Endometrium (tissue), 2 donors: ENCODE measurements at regions not wholly inside any gene's neighbourhood (a gene's known extent, or its start where the extent isn't known, plus 50 kb on each side); places are given as distances from the start of the nearest gene placed in this dataset.
A peak's percentile ranks its signal among the peaks of the same experiment; 100 is the strongest.
"Not testable (repeated sequence)": the region's sequence is repeated elsewhere in the genome, so short reads cannot be mapped to it uniquely, and the experiment has no call there.

Experiments used
- FAIRE-seq: peaks from 2 replicates; lab custom pipeline; 2012; peaks lifted over from hg19 to GRCh38; lab: Jason Lieb, UNC
- donor health status: control.
- donor health status: control.

DNA sequence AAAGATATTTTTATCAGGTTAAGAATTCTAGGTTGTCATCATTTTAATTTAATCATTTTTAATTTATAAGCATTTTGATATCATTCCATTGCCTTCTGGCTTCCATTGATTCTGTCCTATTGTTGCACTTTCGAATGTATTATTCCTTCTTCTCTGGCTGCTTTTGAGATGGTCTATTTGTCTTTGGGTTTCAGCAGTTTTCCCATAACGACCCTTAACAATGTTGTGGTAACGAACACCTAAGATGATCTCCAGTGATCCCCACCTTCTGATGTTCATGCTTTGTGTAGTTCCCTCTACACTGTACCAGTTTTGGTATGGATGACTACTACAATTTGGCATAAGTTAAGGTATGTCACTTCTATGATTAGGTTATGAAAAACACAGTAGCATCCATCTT is 59.9 kb downstream of the MINAR1 start:
- no peak for FAIRE-seq

DNA sequence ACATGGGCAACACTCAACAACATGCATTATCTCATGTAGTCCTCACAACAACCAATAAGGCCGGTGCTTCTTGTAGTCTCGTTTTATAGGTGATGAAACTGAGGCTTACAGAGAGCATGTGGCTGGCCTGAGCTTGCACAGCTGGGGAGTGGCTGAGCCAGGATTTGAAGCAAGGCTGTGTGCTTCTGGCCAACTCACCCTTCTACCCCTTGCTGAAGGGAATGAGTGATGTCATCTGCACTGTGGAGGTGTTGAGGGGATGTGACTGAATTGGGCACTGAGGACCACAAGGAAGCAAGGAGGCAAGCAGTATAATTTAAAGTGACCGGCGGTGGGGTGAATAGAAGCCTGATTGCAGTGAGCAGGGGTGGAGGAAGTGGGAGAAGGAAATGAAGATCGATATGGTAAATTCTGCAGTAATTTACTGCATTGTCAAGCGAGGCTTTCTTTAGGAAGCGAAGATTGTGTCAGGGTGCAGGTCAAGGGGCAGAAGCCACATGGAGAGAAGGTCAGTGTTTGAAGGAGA is 62.3 kb downstream of the MINAR1 start:
- no peak for FAIRE-seq

DNA sequence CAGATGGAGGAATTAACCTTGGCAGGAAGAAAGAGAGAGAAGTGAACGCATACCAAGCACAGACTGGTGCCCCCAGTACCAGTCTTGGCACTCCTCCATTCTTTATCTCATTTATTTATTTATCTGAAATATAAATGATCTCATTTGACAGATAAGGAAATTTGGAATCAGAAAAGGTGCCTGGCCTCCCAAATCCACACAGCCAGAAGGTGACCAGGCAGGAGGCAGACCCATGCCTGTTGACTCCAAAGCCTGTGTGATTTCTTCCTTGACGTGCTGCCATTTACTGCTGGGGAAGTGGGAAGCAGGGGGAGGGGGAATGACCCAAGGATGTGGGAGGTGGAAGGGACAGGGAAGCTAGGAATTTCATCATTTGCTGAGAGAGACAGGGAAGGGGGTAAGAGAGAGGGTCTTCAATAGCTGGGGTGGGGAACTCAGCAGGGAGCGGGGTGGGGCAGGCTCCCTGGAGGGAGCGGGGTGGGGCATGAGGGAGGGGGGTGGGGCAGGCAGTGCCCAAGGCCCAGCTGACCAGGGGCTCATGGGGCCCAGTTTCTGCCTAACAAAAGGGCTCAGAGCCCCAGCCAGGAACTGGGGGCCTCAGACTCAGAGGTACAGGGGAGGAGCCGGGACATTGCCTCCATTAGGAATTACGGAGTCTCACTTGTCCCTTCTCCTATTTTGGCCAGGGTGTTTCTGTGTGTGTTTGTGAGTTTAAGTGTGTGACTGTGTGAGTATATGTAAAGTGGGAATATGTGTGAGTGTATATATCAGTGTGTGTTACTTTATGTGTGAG is 63.0 kb downstream of the MINAR1 start:
- FAIRE-seq: no peak

DNA sequence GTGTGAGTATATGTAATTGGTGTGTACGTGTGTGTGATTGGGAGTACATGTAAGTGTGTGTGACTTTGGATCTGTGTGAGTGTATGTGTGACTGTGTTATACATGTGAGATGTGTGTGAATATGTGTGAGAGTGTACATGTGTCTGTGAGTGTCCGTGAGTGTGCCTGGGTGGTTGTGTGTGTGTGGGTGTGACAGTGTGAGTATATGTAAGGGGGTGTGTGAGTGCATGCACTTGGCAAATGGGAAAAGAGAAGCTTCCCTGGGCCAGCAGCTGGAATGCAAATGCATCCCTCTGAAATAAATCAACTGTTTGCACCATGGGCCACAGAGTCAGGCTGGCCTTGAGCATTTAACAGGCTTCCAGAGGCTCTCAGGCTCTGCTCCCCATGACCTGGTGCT is 63.6 kb downstream of the MINAR1 start:
- no peak for FAIRE-seq

DNA sequence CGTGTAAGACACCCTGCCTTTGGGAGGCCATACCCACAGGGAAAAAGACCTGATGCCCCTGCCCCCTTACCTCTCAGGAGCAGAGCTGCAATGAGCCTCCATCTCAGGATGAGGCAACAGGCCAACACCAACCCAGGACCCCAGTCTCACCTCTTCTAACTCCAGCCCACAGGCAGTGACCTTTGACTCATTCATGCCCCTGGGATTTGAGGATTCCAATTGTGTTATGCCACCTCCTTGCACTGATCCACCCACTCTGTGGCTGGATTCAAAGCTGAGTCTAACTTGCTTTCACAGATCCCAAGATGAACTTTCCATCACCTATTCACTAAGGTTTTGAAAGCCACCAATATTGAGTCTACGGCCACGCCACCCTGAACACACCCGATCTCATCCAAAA is 64.7 kb downstream of the MINAR1 start:
- no peak for FAIRE-seq

DNA sequence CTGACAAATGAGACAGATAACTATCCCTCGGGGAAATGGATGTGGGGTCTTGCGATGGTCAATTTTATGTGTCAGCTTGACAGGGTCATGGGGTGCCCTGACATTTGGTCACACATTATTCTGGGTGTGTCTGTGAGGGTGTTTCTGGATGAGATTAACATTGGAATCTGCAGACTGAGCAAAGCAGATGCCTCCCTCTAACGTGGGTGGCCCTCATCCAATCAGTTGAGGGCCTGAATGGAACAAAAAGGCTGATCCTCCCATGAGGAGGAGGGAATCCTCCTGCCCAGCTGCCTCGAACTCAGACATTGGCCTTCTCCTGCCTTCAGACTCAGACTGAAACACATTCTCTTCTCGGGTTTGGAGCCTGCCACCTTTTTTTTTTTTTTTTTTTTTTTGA is 69.0 kb downstream of the MINAR1 start:
- FAIRE-seq: no peak

DNA sequence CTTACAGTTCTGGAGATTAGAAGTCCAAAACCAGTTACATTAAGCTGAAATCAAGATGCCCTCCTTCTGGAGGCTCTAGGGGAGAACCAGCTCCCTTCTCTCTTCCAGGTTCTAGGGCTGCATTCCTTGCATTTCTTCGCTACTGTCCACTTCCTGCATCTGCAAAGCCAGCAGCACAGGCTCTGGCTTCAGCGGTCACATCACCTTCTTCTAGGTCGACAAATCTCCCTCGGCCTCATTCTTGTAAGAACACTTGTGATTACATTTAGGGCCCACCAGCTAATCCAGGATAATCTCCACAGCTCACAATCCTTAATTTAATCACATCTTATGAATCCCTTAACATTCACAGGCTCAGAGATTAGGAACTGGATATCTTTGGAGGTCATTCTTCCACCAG is 73.8 kb downstream of the MINAR1 start:
- no peak for FAIRE-seq

DNA sequence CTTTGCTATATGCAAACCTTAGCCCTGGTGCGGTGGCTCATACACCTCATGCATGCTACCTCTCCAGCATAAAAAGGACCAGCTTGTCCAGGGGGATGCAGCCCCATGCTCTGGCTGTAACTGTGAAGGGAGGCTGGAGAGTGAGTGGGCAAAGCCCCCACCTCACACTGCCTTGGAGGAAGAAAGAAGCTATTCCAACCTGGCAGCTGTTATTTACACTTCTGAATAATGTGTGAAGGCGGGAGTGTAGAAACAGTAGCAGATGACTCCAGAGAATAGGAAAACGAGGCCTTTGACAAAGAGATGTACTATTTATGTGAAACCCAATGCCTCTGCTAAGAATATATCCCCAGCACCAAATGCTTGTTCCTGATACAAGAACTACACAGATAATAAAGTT is 80.7 kb downstream of the MINAR1 start:
- FAIRE-seq: not testable (repeated sequence)

DNA sequence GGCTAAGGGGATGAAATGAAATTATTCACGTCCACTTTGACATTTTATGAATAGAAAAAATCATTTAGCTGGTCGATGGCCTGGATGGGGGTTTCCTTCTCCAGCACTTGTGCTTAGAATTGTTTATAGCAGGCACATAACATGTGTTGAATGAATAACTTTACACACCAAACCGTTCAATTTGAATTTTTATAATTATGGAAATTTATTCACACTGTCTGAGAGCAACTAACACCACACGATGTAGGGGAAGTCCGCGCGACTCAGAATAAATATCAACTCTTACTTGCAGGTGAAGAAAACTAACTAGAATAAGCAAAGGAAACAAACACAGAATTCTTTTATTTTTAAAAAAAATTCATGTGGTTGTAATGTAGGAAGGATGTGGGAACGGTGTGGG is 81.3 kb downstream of the MINAR1 start:
- no peak for FAIRE-seq

DNA sequence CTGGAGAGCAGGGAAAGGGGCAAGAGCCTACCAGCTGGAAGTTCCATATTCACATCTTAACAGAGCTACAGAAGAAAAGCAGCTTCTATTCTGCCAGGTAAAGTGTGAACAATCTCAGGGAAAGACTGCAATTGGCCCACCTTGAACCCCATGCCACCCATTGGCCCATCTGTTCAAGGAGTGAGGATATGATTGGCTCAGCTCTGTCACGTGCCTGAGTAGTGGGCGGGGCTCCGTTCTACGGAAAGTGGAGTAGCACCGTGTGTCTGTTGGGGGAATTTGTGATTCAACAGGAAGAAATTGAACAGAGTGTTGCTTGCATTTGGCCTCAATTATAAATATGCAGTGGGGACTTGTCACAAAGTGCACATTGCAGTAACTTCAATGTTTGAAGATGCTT is 81.8 kb downstream of the MINAR1 start:
- FAIRE-seq: no peak

DNA sequence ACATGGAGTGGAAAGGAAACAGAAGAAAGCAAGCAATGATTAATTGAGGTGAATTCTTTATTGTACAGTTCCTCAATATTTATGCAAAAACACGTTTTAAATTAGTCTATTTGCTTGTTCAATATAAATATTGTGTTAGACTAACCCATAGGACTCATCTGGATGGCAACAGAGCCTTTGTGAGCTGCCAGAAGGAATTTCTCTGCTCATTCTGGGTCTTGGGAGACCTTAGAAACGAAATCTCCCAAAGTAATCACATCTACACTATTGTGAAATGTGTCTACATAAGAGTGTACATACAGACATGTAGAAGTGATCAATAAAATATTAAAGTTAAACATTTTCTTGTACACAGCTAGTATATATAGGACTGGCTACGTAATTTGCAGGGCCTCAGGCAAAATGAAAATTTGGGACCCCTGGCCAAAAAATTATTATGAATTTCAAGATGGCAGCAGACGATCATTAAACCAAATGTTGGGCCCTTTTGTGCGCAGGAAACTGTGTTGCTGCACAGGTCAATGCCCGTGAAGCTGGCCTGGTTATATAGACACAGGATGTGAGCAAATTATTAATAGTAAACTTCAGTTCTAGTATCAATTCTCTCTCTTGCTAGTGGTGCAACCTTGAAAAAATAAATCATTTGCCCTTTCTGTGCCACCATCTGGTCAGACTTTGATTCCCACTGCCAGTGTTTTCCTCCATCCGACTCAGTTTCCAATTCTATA is 83.3 kb downstream of the MINAR1 start:
- FAIRE-seq: no peak

DNA sequence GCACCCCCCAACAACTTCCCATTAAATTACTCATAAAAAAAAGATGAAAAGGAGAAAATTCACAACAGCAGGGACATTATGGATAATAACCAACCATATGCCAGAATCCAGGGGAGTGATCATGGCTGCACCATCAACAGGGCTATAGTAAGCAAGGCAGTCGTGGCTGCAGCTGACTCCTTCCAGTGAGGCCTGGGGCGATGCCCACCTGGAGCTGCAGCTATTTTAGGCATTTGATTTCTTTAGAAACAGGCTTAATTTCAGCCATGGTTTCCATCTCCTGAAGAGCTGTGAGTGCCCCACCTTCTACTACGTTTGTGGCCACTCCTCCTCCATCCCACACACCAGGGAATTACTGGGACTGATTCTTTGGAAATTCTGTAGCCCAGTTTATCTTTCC is 84.0 kb downstream of the MINAR1 start:
- FAIRE-seq: no peak

DNA sequence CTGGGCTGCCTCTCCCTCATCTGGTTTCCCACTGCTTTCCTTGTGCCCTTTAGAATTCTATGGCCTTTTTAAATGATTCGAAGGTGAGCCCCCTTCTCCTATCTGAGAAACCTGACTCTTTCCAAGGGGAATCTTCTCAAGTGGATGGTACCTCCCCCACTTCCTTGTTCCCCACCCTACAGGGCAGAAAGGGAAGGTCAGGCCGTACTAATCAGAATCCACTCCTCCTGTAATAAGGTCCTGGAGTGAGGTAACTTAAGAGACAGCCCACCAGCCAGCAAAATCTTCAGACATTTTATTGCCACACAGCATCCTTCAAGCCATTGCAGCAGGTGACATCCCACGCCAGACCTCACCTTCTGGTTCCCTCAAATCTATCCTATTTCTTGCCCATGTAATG is 84.5 kb downstream of the MINAR1 start:
- no peak for FAIRE-seq

DNA sequence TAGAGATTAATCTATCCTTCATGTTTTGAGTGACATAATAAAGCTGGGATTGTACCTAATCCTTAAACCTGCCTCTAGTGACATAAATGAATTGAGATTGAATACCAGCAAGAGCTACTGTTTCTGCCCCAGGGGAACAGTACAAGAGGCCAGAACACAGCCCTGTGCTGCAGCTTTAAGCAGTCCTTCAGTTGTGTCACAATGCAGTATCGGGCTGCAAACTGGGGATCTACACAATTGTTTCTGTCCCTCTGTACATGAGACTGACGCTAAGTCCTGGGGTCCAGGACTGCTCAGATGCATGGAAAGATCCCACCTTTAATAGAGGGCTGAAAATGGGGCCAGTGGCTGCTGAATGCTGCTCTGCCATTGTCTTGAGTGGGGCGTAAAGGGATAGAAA is 87.5 kb downstream of the MINAR1 start:
- no peak for FAIRE-seq

DNA sequence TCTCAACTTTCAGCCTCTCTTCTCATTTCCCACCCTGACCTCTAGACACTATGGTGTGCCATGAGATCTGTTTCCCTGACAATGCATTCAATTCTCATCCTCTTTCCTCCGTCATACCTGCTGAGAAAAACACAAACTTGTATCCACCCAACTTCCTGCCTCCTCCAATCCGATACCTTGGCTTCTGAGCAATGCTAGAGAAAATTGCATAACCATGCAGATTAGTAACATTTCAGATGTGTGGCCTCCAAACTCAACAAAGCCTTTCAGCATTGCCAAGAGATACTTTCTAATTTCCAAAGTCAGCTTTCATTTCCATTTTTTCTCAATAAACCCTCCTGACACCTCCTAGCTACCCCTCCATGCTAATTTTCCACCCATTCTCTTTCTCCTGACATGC is 88.5 kb downstream of the MINAR1 start:
- FAIRE-seq: no peak

DNA sequence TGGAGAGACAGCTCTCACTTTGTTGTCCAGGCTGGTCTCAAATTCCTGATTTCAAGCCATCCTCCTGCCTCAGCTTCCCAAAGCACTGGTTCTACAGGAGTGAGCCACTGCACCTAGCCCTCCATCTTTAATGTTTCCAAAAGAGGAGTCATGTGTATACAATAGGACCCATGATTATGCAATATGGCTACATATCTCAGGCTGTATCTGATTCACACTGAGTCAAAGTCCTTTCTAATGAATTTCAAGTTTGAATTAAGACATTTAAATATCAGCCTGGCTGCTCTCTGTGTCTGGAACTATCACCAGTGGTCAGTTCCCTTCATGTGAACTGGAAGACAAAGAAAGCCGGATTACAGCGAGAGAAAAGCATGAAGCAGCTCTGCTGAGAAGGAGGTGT is 90.5 kb downstream of the MINAR1 start:
- FAIRE-seq: no peak

DNA sequence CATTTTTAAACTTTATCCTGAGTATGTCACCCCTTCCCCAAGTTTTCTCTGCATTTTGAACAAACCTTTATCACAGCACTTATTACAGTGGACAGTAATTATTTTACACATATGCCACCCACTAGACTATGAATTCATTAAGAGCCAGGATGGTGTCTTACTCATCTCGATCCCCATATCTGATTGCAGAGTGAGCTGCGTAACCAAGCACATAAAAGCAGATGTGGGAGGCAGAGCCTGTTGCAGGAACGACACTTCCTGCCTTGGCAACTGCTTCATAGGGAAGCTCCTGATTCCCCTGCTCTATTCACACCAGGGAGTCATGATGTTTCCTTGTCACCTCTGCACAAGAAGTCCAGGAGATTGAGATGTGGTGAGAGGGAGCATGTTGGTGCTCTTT is 91.1 kb downstream of the MINAR1 start:
- no peak for FAIRE-seq

DNA sequence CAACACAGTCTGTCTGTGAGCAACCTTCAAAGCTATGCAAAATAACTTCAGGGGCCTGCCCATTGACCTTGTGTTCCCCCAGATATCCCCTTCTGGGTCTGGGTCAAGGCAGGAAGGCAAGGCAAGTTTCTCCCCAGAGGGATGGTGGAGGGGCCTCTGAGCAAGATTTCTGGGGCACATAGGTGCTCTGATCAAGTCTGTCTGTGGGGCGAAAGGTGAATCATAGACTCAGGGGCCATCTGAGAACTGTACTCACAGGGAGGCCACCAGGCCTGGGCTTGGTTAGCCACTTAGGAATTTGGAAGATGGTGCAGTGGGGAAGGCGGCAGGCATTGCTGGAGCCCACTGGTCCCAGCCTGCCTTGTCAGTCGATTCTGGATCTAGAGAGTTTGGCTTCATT is 92.4 kb downstream of the MINAR1 start:
- FAIRE-seq: no peak

DNA sequence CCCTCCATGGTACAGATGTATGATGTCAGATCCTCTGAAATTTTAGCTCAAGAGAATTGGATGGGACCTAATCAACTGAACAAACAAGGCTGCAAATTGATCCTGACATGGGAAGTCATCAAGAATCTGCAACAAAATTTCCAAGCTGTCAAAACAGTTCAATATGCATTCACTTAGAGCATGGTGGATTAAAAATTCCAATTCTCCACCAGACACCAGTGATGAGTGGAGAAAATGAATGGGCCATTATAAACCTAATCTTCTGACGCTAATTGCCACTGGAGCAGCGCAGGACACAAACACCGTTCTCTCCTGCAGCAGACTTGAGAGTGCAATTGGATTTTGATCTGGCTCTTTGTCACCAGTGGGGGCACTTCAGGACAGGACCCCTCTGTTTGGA is 94.2 kb downstream of the MINAR1 start:
- FAIRE-seq: no peak

DNA sequence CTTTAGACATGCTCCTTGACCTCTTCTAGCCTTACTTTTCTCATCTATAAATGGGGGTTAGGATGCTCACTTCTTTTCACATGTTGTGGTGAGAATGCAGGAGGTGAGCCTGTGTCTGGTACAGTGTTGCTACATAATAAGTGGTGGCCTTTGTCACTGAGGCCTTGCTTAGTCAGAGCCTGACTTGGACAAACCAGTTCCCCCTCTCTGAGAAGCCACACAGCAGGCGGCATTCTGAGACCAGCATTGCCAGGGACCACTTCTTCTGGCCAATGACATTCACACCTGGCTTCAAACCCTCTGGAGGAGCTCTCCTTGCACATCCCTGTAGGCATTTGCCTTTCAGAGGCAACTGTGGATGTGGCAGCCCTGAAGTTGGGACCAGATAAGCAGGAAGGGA is 95.7 kb downstream of the MINAR1 start:
- no peak for FAIRE-seq

DNA sequence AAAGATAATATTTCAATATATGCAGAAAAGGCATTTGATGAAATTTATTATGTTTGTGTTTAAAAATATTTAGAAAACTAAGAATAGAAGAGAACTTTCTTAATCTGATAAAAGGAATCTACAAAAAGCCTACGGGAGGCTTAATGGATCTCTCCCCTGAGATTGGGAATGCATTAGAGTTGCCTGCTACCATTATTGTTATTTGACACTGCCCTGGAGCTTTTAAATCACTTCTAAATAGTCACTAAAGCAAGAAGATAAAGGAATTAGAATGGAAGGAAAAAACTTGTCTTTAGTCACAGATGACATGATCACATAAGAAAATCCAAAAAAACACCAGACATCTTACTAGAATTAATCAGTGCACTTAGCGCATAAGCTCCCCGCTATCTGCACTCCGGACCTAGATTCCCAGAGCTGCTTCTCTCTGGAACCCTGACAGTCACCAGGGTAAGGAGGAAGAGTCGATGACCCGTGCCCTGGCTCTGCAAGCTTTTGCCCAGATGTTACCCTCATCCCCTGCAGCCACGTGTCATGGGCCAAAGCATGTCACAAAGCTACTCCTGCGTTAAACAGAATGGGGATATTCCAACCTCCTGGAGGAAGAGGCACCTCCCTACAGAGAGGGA is 97.1 kb downstream of the MINAR1 start:
- FAIRE-seq: peak; percentile 31

DNA sequence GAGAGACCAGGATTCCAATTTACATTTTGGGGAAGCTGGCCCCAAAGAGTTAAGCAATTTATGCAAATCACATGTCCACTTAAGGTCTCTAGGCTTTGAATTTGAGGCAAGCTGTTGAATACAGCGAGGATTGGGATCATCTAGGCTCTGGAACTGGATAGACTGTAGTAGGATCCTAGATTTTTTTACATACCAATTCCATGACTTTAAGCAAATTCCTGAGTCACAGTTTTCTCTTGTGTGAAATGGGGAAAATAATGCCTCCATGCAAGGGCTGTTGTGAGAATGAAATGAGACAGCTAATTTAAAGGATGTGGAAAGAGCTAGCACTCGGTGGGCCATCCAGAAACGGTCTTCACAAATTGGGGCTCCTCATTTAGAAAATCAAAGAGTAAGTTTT is 103.4 kb downstream of the MINAR1 start:
- FAIRE-seq: no peak

DNA sequence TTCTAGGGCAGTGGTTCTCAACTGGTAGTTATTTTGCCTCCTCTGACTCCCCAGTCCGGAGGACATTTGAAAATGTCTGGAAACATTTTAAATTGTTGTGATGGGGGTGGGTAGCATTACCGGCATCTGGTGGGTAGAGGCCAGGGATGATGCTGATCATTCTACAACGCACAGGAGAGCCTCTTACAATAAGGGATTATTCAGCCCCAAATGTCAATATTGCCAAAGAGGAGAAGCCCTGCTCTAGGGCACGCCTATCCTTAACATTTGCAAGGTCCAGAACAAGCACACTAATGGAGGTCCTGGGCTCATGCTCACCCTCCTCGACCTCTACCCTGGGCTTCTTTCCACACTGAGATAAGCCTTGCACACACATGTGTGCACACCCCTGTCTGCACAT is 106.4 kb downstream of the MINAR1 start:
- no peak for FAIRE-seq
